A204.1 (cell line): ENCODE measurements at regions not wholly inside any gene's neighbourhood (a gene's known extent, or its start where the extent isn't known, plus 50 kb on each side); places are given as distances from the start of the nearest gene placed in this dataset.
"Not testable (repeated sequence)": the region's sequence is repeated elsewhere in the genome, so short reads cannot be mapped to it uniquely, and the experiment has no call there.

Source experiments
- FAIRE-seq: peaks from 2 replicates; lab custom pipeline; 2012; peaks lifted over from hg19 to GRCh38; lab: Jason Lieb, UNC

GRCh38 chr3:158882445-158882844 is 80.6 kb downstream of the MFSD1 start:
- no peak for FAIRE-seq

GRCh38 chr3:158896729-158897128 is 94.9 kb downstream of the MFSD1 start:
- FAIRE-seq: no peak

- FAIRE-seq: no peak
Observed at GRCh38 chr3:158906749-158907148, 104.9 kb downstream of the MFSD1 start.

GRCh38 chr3:158908187-158908734 is 106.4 kb downstream of the MFSD1 start:
- no peak for FAIRE-seq

GRCh38 chr3:158909870-158910269 is 108.0 kb downstream of the MFSD1 start:
- FAIRE-seq: no peak

GRCh38 chr3:158911586-158911985 is 109.7 kb downstream of the MFSD1 start:
- FAIRE-seq: no peak

- no peak for FAIRE-seq
Observed at GRCh38 chr3:158912188-158912587, 110.3 kb downstream of the MFSD1 start.

GRCh38 chr3:158912621-158913020 is 110.8 kb downstream of the MFSD1 start:
- no peak for FAIRE-seq

GRCh38 chr3:158916111-158916510 is 114.3 kb downstream of the MFSD1 start:
- no peak for FAIRE-seq

- FAIRE-seq: no peak
Observed at GRCh38 chr3:158918008-158918407, 116.2 kb downstream of the MFSD1 start.

GRCh38 chr3:158918451-158918850 is 116.6 kb downstream of the MFSD1 start:
- no peak for FAIRE-seq

- FAIRE-seq: no peak
Observed at GRCh38 chr3:158920371-158920770, 118.5 kb downstream of the MFSD1 start.

- FAIRE-seq: no peak
Observed at GRCh38 chr3:158925021-158925420, 123.2 kb downstream of the MFSD1 start.

GRCh38 chr3:158925828-158926494 is 124.1 kb downstream of the MFSD1 start:
- FAIRE-seq: no peak

- no peak for FAIRE-seq
Observed at GRCh38 chr3:158935846-158936245, 134.0 kb downstream of the MFSD1 start.

- FAIRE-seq: no peak
Observed at GRCh38 chr3:158936530-158937113, 134.8 kb downstream of the MFSD1 start.

GRCh38 chr3:158950178-158950901 is 148.5 kb downstream of the MFSD1 start:
- FAIRE-seq: no peak

- FAIRE-seq: no peak
Observed at GRCh38 chr3:158953131-158953530, 151.3 kb downstream of the MFSD1 start.

- FAIRE-seq: no peak
Observed at GRCh38 chr3:158954420-158954819, 152.6 kb downstream of the MFSD1 start.

- not testable (repeated sequence) for FAIRE-seq
Observed at GRCh38 chr3:158957777-158958176, 155.9 kb downstream of the MFSD1 start.

- no peak for FAIRE-seq
Observed at GRCh38 chr3:158958873-158959272, 157.0 kb downstream of the MFSD1 start.

- no peak for FAIRE-seq
Observed at GRCh38 chr3:158961471-158961870, 159.6 kb downstream of the MFSD1 start.

GRCh38 chr3:158961911-158962310 is 160.1 kb downstream of the MFSD1 start:
- FAIRE-seq: no peak
